ENCODE measurements at regions not wholly inside any gene's neighbourhood (a gene's known extent, or its start where the extent isn't known, plus 50 kb on each side); places are given as distances from the start of the nearest gene placed in this dataset.

GRCh38 chr5:38765399-38765861 is 80.4 kb upstream of the OSMR start:
- DNase-seq (ENCODE audit: low read depth) = no peak
- no peak overlapping the region for H3K4me3 ChIP-seq (ENCODE audit: low read depth, low read length)
- TF ChIP-seq CTCF (conservative IDR thresholded peaks at IDR 0.05; ENCODE audit: low read depth, low read length) = no peak

DNA sequence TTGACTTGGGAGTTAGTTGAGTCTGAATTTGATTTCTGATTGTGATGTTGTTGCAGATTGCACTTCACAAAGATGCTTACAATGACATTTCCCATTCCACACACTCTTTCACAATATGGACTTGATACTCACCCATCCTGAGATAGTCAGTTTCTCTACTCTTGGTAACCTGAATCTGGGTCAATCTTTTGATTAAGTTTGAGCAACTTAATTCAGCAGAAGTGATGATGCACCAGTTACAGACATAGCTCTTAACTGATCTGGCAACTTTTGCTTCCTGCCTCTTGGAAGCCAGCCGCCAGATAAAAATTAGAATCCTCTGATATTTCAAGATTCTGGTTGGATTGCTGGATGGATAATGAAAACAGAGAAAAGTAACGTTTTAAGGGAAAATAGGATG is 79.7 kb upstream of the OSMR start:
- no peak overlapping the region for H3K4me3 ChIP-seq (ENCODE audit: low read depth, low read length)
- TF ChIP-seq CTCF (conservative IDR thresholded peaks at IDR 0.05; ENCODE audit: low read depth, low read length) = no peak
- no peak for DNase-seq (ENCODE audit: low read depth)

DNA sequence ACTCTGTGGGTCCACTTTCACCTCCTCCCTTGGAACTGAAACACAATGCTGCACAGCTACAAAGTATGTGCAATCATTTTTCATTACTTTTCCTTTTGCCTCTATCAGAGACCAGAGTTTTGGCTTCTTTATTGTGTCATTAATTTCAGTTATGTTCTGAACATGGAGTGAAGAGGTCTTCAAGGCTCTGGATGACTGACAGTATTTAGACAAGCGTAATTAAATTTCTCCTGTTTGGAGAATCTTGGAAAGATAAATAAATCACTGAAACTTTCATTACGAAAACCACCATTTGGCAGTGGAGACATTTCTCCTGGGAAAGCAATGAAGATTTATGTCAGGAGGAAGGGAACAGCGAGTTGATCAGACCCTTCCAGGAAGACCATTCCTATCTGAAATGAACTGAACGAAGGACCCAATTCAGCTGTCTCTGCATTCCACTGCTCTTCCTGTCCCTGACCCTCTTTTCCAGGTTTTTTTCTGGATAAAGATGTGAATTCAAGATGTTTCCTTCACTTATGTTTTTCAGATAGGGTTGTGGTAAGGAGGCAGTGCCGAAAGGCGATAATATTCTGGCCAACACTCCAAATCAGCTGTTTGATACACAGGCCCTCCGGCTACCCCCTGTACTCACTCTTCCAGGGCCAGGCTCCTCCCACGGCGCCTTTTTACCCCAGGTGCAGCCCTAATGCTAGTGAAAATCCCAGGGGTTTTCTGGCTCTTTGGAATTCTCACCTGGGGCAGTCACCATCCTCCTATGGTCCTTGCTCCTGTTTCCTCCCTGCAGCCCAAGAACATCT is 77.2 kb upstream of the OSMR start:
- no peak for DNase-seq (ENCODE audit: low read depth)
- no peak overlapping the region for H3K4me3 ChIP-seq (ENCODE audit: low read depth, low read length)
- no peak for TF ChIP-seq CTCF (conservative IDR thresholded peaks at IDR 0.05; ENCODE audit: low read depth, low read length)

DNA sequence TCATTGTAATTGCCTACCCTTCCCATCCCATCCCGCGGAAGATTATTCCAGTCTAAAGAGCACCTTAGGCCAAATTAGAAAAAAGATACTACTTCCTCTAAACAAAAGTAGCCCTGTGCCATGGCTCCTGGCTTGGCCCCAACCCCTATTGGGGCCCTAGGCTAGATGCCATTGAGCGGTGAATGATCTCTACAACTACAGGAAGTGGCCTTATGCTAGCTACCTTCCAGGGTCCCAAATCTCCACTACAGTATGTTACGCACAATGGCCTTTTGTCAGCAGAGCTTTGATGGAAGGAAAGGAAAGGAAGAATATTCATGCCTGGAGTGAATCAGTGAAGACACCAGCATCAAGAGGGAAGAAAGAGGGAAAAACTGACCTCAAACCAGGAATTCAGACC is 73.3 kb upstream of the OSMR start:
- no peak overlapping the region for H3K4me3 ChIP-seq (ENCODE audit: low read depth, low read length)
- TF ChIP-seq CTCF (conservative IDR thresholded peaks at IDR 0.05; ENCODE audit: low read depth, low read length) = no peak
- no peak for DNase-seq (ENCODE audit: low read depth)

GRCh38 chr5:38775218-38775840 is 70.5 kb upstream of the OSMR start:
- H3K4me3 ChIP-seq (ENCODE audit: low read depth, low read length) = no peak overlapping the region
- no peak for DNase-seq (ENCODE audit: low read depth)
- TF ChIP-seq CTCF (conservative IDR thresholded peaks at IDR 0.05; ENCODE audit: low read depth, low read length) = no peak

DNA sequence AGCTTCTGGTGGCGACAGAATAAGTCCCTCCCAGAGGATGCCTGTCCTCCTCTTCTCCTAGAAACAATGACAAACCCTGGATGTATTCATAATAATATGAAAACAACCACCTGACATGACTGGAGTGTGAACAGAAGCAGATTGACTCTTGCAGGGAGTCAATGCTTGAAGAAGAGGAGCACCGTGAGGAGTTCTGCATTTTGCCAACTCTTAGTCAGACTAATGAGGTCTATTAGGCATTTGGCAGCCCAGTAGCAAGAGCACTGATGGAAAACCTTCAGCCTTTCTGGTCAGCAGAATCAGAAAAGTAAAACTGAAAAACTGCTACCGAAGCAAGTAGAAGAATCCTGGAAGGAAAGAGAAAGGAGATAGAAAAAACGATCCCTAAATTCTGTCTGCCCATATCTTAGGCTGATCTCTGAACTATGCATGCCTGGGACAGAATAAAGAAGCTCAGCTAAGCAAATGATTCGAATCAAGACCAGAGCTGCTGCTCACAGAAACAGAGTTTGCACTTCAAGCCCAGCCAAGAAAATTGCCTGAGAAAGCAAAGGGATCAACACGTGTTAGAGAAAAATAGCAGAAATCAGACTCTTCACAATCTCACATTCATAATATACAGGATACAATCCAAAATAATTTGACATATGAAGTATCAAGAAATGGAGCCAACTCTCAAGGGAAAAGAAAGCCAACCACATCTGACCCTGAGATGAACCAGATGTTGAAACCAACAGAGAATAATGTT is 69.5 kb upstream of the OSMR start:
- H3K4me3 ChIP-seq (ENCODE audit: low read depth, low read length) = no peak overlapping the region
- no peak for TF ChIP-seq CTCF (conservative IDR thresholded peaks at IDR 0.05; ENCODE audit: low read depth, low read length)
- no peak for DNase-seq (ENCODE audit: low read depth)
